Hepatocyte (in vitro differentiated cells): ENCODE measurements at regions not wholly inside any gene's neighbourhood (a gene's known extent, or its start where the extent isn't known, plus 50 kb on each side); places are given as distances from the start of the nearest gene placed in this dataset.

Experiments used
- DNase-seq: peaks from one replicate; pipeline ENCODE4 v3.0.0-alpha.2; 2016; ENCODE audit warnings: low spot score
- H2AFZ ChIP-seq: fragments of 200-600 bp; sonication (generic); 2 replicates; pipeline ENCODE4 v1.6.0; 2016; ENCODE audit warnings: antibody characterized with exemption, mild to moderate bottlenecking
- H3K27ac ChIP-seq: fragments of 200-600 bp; sonication (generic); 2 replicates; pipeline ENCODE4 v1.5.1; 2016; ENCODE audit warnings: mild to moderate bottlenecking
- H3K27me3 ChIP-seq: fragments of 200-600 bp; sonication (generic); 2 replicates; pipeline ENCODE4 v1.6.1; 2016
- H3K36me3 ChIP-seq: fragments of 200-600 bp; sonication (generic); replicated peaks from 2 replicates; pipeline ENCODE4 v1.5.1; 2016; ENCODE audit warnings: low read depth; ENCODE audit not compliant: insufficient read depth
- H3K4me1 ChIP-seq: fragments of 200-600 bp; sonication (generic); 2 replicates; pipeline ENCODE4 v1.5.1; 2016; ENCODE audit warnings: mild to moderate bottlenecking, moderate library complexity; ENCODE audit not compliant: insufficient read depth
- H3K4me2 ChIP-seq: fragments of 200-600 bp; sonication (generic); 2 replicates; pipeline ENCODE4 v1.6.0; 2016
- H3K4me3 ChIP-seq: fragments of 200-600 bp; sonication (generic); 2 replicates; pipeline ENCODE4 v1.5.1; 2016; ENCODE audit warnings: mild to moderate bottlenecking
- H3K79me2 ChIP-seq: fragments of 200-600 bp; sonication (generic); 2 replicates; pipeline ENCODE4 v1.6.0; 2017; ENCODE audit warnings: mild to moderate bottlenecking
- H3K9me2 ChIP-seq: fragments of 200-600 bp; sonication (generic); replicated peaks from 2 replicates; pipeline ENCODE4 v1.6.0; 2017; ENCODE audit warnings: mild to moderate bottlenecking; ENCODE audit not compliant: insufficient read depth
- H3K9me3 ChIP-seq: fragments of 200-600 bp; sonication (generic); 2 replicates; pipeline ENCODE4 v1.5.1; 2016; ENCODE audit warnings: low read depth, mild to moderate bottlenecking
- H4K20me1 ChIP-seq: fragments of 200-600 bp; sonication (generic); 2 replicates; pipeline ENCODE4 v1.6.0; 2016; ENCODE audit warnings: mild to moderate bottlenecking; ENCODE audit not compliant: insufficient read depth, poor library complexity, severe bottlenecking
- CTCF ChIP-seq: fragments of 200-600 bp; sonication (generic); IDR thresholded peaks from 2 replicates; pipeline ENCODE4 v1.5.1; 2016; ENCODE audit warnings: antibody characterized with exemption, mild to moderate bottlenecking; ENCODE audit not compliant: poor library complexity
- EZH2 ChIP-seq: fragments of 200-600 bp; sonication (generic); IDR thresholded peaks from 2 replicates; pipeline ENCODE4 v1.6.1; 2016; ENCODE audit warnings: antibody characterized with exemption, mild to moderate bottlenecking, borderline replicate concordance
- EZH2phosphoT487 ChIP-seq: fragments of 200-600 bp; sonication (generic); IDR thresholded peaks from one replicate; pipeline ENCODE4 v1.6.1; 2018; ENCODE audit warnings: antibody characterized with exemption, mild to moderate bottlenecking, low read depth, moderate library complexity; ENCODE audit not compliant: unreplicated experiment, severe bottlenecking
- WGBS: methylation state at CpG from one replicate; pipeline ENCODE4 v1.1.6; 2016; ENCODE audit warnings: low lambda C conversion rate; ENCODE audit errors: missing lambda C conversion rate; 5-methylcytosine and 5-hydroxymethylcytosine counted together

GRCh38 chr9:82456642-82457041 is 468.1 kb downstream of the SPATA31D1 start:
- Histone ChIP-seq H3K9me3 (no peaks in the 10 kb centered on the region), H3K4me2 (no peak overlapping the region), H3K9me2 (no peaks in the 10 kb centered on the region), H3K4me1 (peaks cover 12% of the 10 kb centered on the region), H3K4me3 (no peak overlapping the region), H3K27me3 (no peaks in the 10 kb centered on the region), H4K20me1 (no peaks in the 10 kb centered on the region), H2AFZ (no peak overlapping the region), H3K36me3 (no peaks in the 10 kb centered on the region), H3K27ac (no peak overlapping the region), H3K79me2 (no peaks in the 10 kb centered on the region)
- no peak for DNase-seq
- 86% methylated on average over 1 of the region's 1 CpG for WGBS
- TF ChIP-seq CTCF: no peak
- TF ChIP-seq EZH2: no peak
- TF ChIP-seq EZH2phosphoT487: no peak

DNA sequence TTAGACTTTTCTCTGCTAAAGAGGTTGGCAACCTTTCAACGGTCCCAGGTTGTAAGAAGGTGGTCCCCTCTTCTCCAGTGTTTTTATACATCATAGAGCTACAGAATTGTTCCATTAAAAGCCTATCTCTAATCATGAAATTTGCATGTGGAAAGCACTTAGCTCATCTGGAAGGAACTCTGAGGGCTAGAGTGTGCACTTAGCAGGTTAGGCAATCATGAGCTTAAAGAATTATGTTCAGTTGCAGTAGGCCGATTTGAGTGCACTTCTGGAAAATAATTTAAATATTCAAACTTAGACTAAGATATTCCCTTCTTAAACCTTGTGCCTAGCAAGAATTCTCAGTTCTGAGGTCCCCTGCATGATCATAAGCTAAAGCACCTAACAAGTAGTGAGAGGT is 468.7 kb downstream of the SPATA31D1 start:
- no peak overlapping the region for H3K4me3 ChIP-seq
- no peak overlapping the region for H3K27ac ChIP-seq
- H3K9me2 ChIP-seq: no peaks in the 10 kb centered on the region
- H3K27me3 ChIP-seq: no peaks in the 10 kb centered on the region
- no peak overlapping the region for H2AFZ ChIP-seq
- H3K9me3 ChIP-seq: no peaks in the 10 kb centered on the region
- no peak for TF ChIP-seq CTCF
- TF ChIP-seq EZH2: no peak
- TF ChIP-seq EZH2phosphoT487: no peak
- WGBS: 51% methylated on average over 2 of the region's 2 CpGs
- H3K4me2 ChIP-seq: no peak overlapping the region
- H3K79me2 ChIP-seq: no peaks in the 10 kb centered on the region
- no peak for DNase-seq
- H4K20me1 ChIP-seq: no peaks in the 10 kb centered on the region
- peaks cover 12% of the 10 kb centered on the region for H3K4me1 ChIP-seq
- no peaks in the 10 kb centered on the region for H3K36me3 ChIP-seq

DNA sequence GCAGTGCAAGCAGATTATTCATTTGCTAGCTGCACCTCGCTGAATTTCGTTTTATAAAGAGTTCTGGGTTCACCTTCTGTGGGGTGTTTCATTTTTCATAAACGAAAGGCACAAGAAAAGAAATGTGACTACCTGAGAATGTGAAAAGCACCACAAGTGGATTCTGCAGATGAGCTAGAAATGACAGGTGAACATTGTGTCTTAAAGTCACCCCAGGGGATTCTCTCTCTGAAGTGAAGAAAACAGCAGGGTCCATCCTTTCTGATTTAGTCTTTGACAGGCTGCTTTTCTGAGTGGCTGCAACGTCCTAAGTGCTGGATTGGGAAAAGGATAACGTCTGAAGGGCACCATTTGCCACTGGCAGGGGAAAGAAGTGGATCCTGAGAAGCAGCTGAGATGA is 469.3 kb downstream of the SPATA31D1 start:
- no peaks in the 10 kb centered on the region for H3K27me3 ChIP-seq
- H3K4me1 ChIP-seq: peaks cover 12% of the 10 kb centered on the region
- H2AFZ ChIP-seq: no peak overlapping the region
- H3K4me2 ChIP-seq: no peak overlapping the region
- WGBS: 74% methylated on average over 5 of the region's 5 CpGs
- H3K9me2 ChIP-seq: no peaks in the 10 kb centered on the region
- no peak overlapping the region for H3K4me3 ChIP-seq
- H3K79me2 ChIP-seq: no peaks in the 10 kb centered on the region
- H4K20me1 ChIP-seq: no peaks in the 10 kb centered on the region
- TF ChIP-seq EZH2phosphoT487 (no peak), CTCF (no peak), EZH2 (no peak)
- DNase-seq: no peak
- no peaks in the 10 kb centered on the region for H3K9me3 ChIP-seq
- H3K27ac ChIP-seq: no peak overlapping the region
- H3K36me3 ChIP-seq: no peaks in the 10 kb centered on the region

DNA sequence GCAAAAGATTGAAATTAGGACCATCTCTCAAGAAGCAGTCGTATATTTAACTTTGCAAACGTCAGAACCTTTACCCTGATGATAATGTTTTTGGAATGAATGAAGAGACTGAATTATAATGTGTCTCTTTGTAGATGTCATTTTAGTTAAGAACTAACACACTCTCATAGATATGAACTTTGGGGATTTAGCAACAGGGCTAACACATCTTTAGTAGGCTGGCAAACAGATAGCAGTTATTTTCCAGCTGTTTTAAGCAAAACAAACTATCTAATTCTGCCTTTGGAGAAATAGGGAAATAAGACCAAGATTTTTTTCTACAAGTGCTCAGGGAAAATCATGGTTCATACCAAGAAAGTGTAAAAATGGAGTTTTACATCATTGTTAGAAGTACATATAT is 469.7 kb downstream of the SPATA31D1 start:
- WGBS: 78% methylated on average over 2 of the region's 2 CpGs
- no peak for TF ChIP-seq EZH2phosphoT487
- no peak for TF ChIP-seq EZH2
- TF ChIP-seq CTCF: no peak
- no peaks in the 10 kb centered on the region for H3K9me3 ChIP-seq
- peaks cover 12% of the 10 kb centered on the region for H3K4me1 ChIP-seq
- H3K36me3 ChIP-seq: no peaks in the 10 kb centered on the region
- no peak for DNase-seq
- H3K9me2 ChIP-seq: no peaks in the 10 kb centered on the region
- no peak overlapping the region for H3K27ac ChIP-seq
- H3K4me2 ChIP-seq: no peak overlapping the region
- no peak overlapping the region for H2AFZ ChIP-seq
- H3K79me2 ChIP-seq: no peaks in the 10 kb centered on the region
- no peaks in the 10 kb centered on the region for H4K20me1 ChIP-seq
- no peak overlapping the region for H3K4me3 ChIP-seq
- no peaks in the 10 kb centered on the region for H3K27me3 ChIP-seq
